Liver (tissue), 8 donors: ENCODE measurements at regions not wholly inside any gene's neighbourhood (a gene's known extent, or its start where the extent isn't known, plus 50 kb on each side); places are given as distances from the start of the nearest gene placed in this dataset.

Experiments
- DNase-seq: peaks from one replicate; pipeline ENCODE4 v3.0.0-alpha.2; 2017; ENCODE audit warnings: low spot score
- H3K27ac ChIP-seq, 2 donors: one replicate each; pipeline ENCODE4 v1.7.0; 2013; ENCODE audit warnings: inconsistent platforms in 2 of 2, low read length in 2 of 2, control low read depth in 1 of 2, low read depth in 1 of 2, mild to moderate bottlenecking in 1 of 2
- H3K27me3 ChIP-seq, 4 donors: one replicate each; pipeline versions ENCODE4 v1.6.1 to v1.7.0; 2013; ENCODE audit warnings: low read length in 3 of 4, inconsistent platforms in 1 of 4, mild to moderate bottlenecking in 1 of 4, moderate library complexity in 1 of 4; ENCODE audit not compliant: control insufficient read depth in 4 of 4, insufficient read depth in 4 of 4
- H3K36me3 ChIP-seq, 4 donors: one replicate each; pipeline versions ENCODE4 v1.6.1 to v1.7.0; 2013; ENCODE audit warnings: low read length in 3 of 4, mild to moderate bottlenecking in 3 of 4, low read depth in 1 of 4, moderate library complexity in 1 of 4; ENCODE audit not compliant: control insufficient read depth in 4 of 4, insufficient read depth in 3 of 4
- H3K4me1 ChIP-seq, 4 donors: one replicate each; pipeline versions ENCODE4 v1.6.1 to v1.7.0; 2013; ENCODE audit warnings: low read length in 3 of 4, mild to moderate bottlenecking in 3 of 4, moderate library complexity in 1 of 4; ENCODE audit not compliant: control insufficient read depth in 4 of 4, insufficient read depth in 4 of 4
- H3K4me3 ChIP-seq, 3 donors: one replicate each; pipeline versions ENCODE4 v1.6.1 to v1.7.0; 2013; ENCODE audit warnings: low read length in 3 of 3, control low read depth in 1 of 3, low read depth in 1 of 3, mild to moderate bottlenecking in 1 of 3
- H3K9ac ChIP-seq, 2 donors: one replicate each; pipeline ENCODE4 v1.7.0; 2013; ENCODE audit warnings: low read length in 2 of 2, mild to moderate bottlenecking in 2 of 2, moderate library complexity in 2 of 2, control low read depth in 1 of 2, low read depth in 1 of 2
- H3K9me3 ChIP-seq, 4 donors: one replicate each; pipeline versions ENCODE4 v1.6.1 to v1.7.0; 2013; ENCODE audit warnings: low read length in 3 of 4; ENCODE audit not compliant: control insufficient read depth in 4 of 4
- CTCF ChIP-seq: fragments of 150-350 bp; IDR thresholded peaks from 2 replicates; pipeline ENCODE4 v1.5.1; 2017; ENCODE audit warnings: improper control_type of control experiment, low read depth, low read length; ENCODE audit not compliant: missing input control
- FOXA1 ChIP-seq: IDR thresholded peaks from 2 replicates; pipeline ENCODE4 v1.6.1; 2016; ENCODE audit warnings: antibody characterized with exemption
- FOXA2 ChIP-seq: IDR thresholded peaks from 2 replicates; pipeline ENCODE4 v1.6.1; 2016; ENCODE audit warnings: antibody characterized with exemption
- GABPA ChIP-seq, 2 donors: IDR thresholded peaks in 1 of 2; conservative IDR thresholded peaks in 1 of 2; 2 replicates each; pipeline ENCODE4 v1.6.1; 2016; ENCODE audit warnings: antibody characterized with exemption in 2 of 2, mild to moderate bottlenecking in 1 of 2, moderate library complexity in 1 of 2
- HNF4A ChIP-seq, 2 donors: conservative IDR thresholded peaks; 2 replicates each; pipeline ENCODE4 v1.6.1; 2016; ENCODE audit warnings: antibody characterized with exemption in 2 of 2, mild to moderate bottlenecking in 2 of 2
- HNF4G ChIP-seq: IDR thresholded peaks from 2 replicates; pipeline ENCODE4 v1.6.1; 2016; ENCODE audit warnings: antibody characterized with exemption
- JUND ChIP-seq, 2 donors: IDR thresholded peaks; 2 replicates each; pipeline ENCODE4 v1.6.1; 2016; ENCODE audit warnings: antibody characterized with exemption in 2 of 2
- RAD21 ChIP-seq, 2 donors: IDR thresholded peaks; 2 replicates each; pipeline ENCODE4 v1.6.1; 2016; ENCODE audit warnings: antibody characterized with exemption in 2 of 2, mild to moderate bottlenecking in 2 of 2
- RXRA ChIP-seq, 2 donors: IDR thresholded peaks; 2 replicates each; pipeline ENCODE4 v1.6.1; 2017 to 2018; ENCODE audit warnings: antibody characterized with exemption in 2 of 2, mild to moderate bottlenecking in 1 of 2
- SP1 ChIP-seq: IDR thresholded peaks from 2 replicates; pipeline ENCODE4 v1.6.1; 2018; ENCODE audit warnings: antibody characterized with exemption, mild to moderate bottlenecking
- TAF1 ChIP-seq: conservative IDR thresholded peaks from 2 replicates; pipeline ENCODE4 v1.6.1; 2016; ENCODE audit warnings: antibody characterized with exemption, mild to moderate bottlenecking
- YY1 ChIP-seq: IDR thresholded peaks from 2 replicates; pipeline ENCODE4 v1.6.1; 2016; ENCODE audit warnings: antibody characterized with exemption, mild to moderate bottlenecking
- ZBTB33 ChIP-seq: IDR thresholded peaks from 2 replicates; pipeline ENCODE4 v1.6.1; 2016; ENCODE audit warnings: antibody characterized with exemption
- WGBS: extraction: QIAGEN DNeasy Blood & Tissue Kit; methylation state at CpG from one replicate; pipeline ENCODE4 v1.1.7; 2013; 5-methylcytosine and 5-hydroxymethylcytosine counted together
- TF ChIP-seq, protein P1 (sequence below): IDR thresholded peaks from 2 replicates; pipeline ENCODE4 v1.6.1; 2016; ENCODE audit warnings: antibody characterized with exemption
- donor health status: healthy.
- donor health status: healthy.
- donor health status: healthy.
- donor health status: healthy.
- donor health status: healthy.

DNA sequence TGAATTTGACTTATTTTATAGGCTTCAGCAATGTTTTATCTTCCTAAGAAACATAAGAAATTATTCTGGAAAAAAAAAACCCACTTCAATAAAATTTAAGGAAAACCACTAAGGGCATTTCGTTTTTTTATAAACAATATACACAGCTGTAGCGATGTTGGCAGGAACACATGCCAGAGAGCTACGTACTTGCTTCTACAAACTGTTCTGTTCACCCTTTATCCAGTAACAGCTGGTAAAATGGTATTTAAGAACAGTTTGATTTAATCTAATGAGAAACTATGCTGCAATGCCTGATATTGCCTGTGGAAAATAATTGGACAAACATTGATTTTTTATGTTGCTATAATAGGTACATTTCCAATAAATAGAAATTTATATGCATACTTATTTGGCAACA is 137.2 kb upstream of the DACH1 start:
- H3K9ac ChIP-seq: no peak overlapping the region
- H3K4me1 ChIP-seq: no peaks in the 10 kb centered on the region
- no peak overlapping the region for H3K4me3 ChIP-seq
- 51% methylated on average over 3 of the region's 3 CpGs for WGBS
- H3K36me3 ChIP-seq: no peaks in the 10 kb centered on the region
- H3K27me3 ChIP-seq: no peaks in the 10 kb centered on the region
- no peak overlapping the region for H3K27ac ChIP-seq
- TF ChIP-seq CTCF (no peak), FOXA1 (no peak)
- TF ChIP-seq, protein P1, sequence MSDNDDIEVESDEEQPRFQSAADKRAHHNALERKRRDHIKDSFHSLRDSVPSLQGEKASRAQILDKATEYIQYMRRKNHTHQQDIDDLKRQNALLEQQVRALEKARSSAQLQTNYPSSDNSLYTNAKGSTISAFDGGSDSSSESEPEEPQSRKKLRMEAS: no peak
- DNase-seq: no peak
- H3K9me3 ChIP-seq: no peaks in the 10 kb centered on the region

DNA sequence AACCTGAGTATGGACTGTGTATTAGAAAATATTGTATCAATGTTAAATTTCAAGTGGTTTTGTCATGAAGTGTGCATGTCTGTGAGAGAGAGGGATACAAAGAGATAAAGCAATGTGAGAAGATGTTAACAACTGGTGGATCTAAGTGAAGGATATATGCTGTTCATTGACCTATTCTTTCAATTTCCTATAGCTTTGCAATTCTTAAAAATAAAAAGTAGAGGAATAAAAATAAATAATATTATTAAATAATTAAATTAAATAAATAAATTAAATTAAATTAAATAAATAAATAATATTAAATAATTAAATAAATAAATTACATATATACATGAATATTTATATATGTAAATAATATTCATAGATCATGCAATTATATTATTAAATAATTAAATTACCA is 131.2 kb upstream of the DACH1 start:
- no peak overlapping the region for H3K27ac ChIP-seq
- no peak for DNase-seq
- H3K4me3 ChIP-seq: no peak overlapping the region
- no peaks in the 10 kb centered on the region for H3K4me1 ChIP-seq
- no peak for TF ChIP-seq SP1
- no peak for TF ChIP-seq YY1
- no peak for TF ChIP-seq HNF4G
- no peak for TF ChIP-seq JUND (IDR thresholded peaks at IDR 0.05)
- no peak for TF ChIP-seq FOXA2
- no peak for TF ChIP-seq GABPA (IDR thresholded peaks at IDR 0.05 in 1 of 2, conservative IDR thresholded peaks at IDR 0.05 in 1 of 2)
- no peak for TF ChIP-seq RAD21 (IDR thresholded peaks at IDR 0.05)
- TF ChIP-seq, protein P1: no peak
- no peak for TF ChIP-seq HNF4A (conservative IDR thresholded peaks at IDR 0.05)
- TF ChIP-seq RXRA (IDR thresholded peaks at IDR 0.05): no peak
- TF ChIP-seq CTCF: no peak
- TF ChIP-seq TAF1: no peak
- TF ChIP-seq ZBTB33: no peak
- H3K9me3 ChIP-seq: no peaks in the 10 kb centered on the region
- no peak overlapping the region for H3K9ac ChIP-seq
- no peaks in the 10 kb centered on the region for H3K36me3 ChIP-seq
- no peaks in the 10 kb centered on the region for H3K27me3 ChIP-seq
